ENCODE measurements at regions not wholly inside any gene's neighbourhood (a gene's known extent, or its start where the extent isn't known, plus 50 kb on each side); places are given as distances from the start of the nearest gene placed in this dataset.

DNA sequence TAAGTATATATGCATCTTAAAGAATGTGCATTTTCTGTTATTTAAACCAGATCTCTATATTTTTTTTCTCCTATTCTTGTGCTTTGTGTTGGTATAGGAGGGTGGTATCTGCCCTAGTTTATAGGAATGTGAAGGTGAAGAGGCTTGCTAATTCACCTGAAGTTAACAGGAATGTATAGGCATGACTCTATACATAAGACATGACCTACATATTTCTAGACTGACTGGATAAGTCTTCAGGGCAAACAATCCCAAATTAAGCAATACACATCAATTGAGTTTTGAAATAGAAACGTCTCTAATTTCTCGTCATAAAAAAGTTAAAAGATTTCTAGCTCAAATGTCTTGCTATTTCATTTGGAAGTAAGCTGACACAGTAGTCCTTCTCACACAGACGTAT, 410.0 kb downstream of the DIPK2A start:
- peaks cover 16% of the 10 kb centered on the region for H3K4me1 ChIP-seq
- 63 to 72% methylated on average over 3 of the region's 3 CpGs for WGBS, 2 donors
- no peaks in the 10 kb centered on the region for H3K36me3 ChIP-seq (replicated peaks in 1 of 2; ENCODE audit: insufficient read depth in 1 of 2, low read depth in 2 of 2)
- no peaks in the 10 kb centered on the region for H3K9me3 ChIP-seq
- ATAC-seq (no peak), DNase-seq (no peak)
- intact Hi-C loops (cut with DNase I) = no loop called here
- no peaks in the 10 kb centered on the region for H3K27me3 ChIP-seq
- no peak overlapping the region for H3K4me3 ChIP-seq
- no peak overlapping the region for H3K27ac ChIP-seq
- TF ChIP-seq, protein P1, sequence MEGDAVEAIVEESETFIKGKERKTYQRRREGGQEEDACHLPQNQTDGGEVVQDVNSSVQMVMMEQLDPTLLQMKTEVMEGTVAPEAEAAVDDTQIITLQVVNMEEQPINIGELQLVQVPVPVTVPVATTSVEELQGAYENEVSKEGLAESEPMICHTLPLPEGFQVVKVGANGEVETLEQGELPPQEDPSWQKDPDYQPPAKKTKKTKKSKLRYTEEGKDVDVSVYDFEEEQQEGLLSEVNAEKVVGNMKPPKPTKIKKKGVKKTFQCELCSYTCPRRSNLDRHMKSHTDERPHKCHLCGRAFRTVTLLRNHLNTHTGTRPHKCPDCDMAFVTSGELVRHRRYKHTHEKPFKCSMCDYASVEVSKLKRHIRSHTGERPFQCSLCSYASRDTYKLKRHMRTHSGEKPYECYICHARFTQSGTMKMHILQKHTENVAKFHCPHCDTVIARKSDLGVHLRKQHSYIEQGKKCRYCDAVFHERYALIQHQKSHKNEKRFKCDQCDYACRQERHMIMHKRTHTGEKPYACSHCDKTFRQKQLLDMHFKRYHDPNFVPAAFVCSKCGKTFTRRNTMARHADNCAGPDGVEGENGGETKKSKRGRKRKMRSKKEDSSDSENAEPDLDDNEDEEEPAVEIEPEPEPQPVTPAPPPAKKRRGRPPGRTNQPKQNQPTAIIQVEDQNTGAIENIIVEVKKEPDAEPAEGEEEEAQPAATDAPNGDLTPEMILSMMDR (IDR thresholded peaks at IDR 0.05) = no peak
- TF ChIP-seq POLR2A (IDR thresholded peaks at IDR 0.05) = no peak

DNA sequence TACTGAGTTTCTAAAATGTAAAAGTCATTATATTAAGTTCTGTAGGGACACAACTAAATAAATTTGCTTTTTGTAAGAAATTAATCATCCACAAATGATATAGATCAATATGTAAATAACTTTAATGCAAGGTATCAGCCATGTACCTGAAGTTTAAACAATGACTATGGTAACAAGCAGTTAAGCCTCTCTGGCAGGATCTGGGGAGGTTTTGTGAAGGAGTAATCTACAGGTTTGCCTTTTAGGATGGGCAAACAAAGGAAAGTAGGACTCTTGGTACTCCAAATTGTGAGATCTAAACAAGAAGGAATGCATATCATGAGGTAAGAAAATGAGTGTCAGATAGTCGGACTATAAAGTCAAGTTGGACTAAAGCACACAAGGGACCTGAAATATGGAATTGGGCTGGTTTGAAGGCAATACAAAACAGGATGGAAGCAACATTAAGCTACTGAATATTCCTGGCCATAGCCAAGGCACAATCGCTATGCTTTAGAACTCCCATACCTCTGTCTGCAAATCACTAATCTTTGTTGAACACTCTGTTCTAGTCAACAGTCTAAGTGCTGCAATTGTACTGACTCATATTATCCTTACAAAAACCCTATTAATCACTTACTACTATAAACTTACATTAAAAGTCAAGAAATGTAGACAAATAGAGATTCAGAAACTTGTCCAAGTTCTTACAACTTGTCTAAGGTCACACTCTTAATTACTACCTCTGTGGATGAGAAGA, 412.8 kb downstream of the DIPK2A start:
- ATAC-seq (no peak), DNase-seq (no peak)
- WGBS, 2 donors = 45 to 68% methylated on average over 2 of the region's 2 CpGs
- Histone ChIP-seq H3K36me3 (replicated peaks in 1 of 2; ENCODE audit: insufficient read depth in 1 of 2, low read depth in 2 of 2) (no peaks in the 10 kb centered on the region), H3K27me3 (no peaks in the 10 kb centered on the region), H3K9me3 (no peaks in the 10 kb centered on the region), H3K27ac (peak overlapping the region in 1 of 4 donors; percentile 25), H3K4me1 (peaks cover 16% of the 10 kb centered on the region), H3K4me3 (no peak overlapping the region)
- TF ChIP-seq, protein P1 (IDR thresholded peaks at IDR 0.05) = no peak
- TF ChIP-seq POLR2A (IDR thresholded peaks at IDR 0.05) = no peak
- intact Hi-C loops (cut with DNase I) = no loop called here

DNA sequence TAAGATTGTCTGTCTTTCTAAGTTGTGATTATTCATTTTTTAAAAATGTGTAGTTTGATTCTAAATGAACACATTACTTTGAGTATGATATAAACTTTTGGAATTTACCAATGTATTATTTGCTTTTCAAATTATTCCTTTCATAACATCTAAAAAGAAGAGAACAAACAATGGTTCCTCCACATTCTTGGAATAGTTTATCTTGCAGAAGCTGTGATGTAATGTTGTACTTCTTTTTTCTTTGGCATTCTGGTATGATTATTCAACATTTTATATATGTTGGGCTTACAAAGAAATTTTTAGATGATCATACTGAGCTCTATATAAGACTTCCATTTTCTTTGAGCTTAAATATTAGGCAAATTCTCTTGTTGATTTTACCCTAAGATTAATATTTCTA, 419.2 kb downstream of the DIPK2A start:
- intact Hi-C loops (cut with DNase I) = no loop called here
- no peaks in the 10 kb centered on the region for H3K9me3 ChIP-seq
- ATAC-seq (no peak), DNase-seq (no peak)
- H3K27me3 ChIP-seq = no peaks in the 10 kb centered on the region
- no peaks in the 10 kb centered on the region for H3K4me1 ChIP-seq
- no peak overlapping the region for H3K27ac ChIP-seq
- TF ChIP-seq, protein P1 (IDR thresholded peaks at IDR 0.05) = no peak
- TF ChIP-seq POLR2A (IDR thresholded peaks at IDR 0.05) = no peak
- H3K4me3 ChIP-seq = no peak overlapping the region
- no peaks in the 10 kb centered on the region for H3K36me3 ChIP-seq (replicated peaks in 1 of 2; ENCODE audit: insufficient read depth in 1 of 2, low read depth in 2 of 2)

DNA sequence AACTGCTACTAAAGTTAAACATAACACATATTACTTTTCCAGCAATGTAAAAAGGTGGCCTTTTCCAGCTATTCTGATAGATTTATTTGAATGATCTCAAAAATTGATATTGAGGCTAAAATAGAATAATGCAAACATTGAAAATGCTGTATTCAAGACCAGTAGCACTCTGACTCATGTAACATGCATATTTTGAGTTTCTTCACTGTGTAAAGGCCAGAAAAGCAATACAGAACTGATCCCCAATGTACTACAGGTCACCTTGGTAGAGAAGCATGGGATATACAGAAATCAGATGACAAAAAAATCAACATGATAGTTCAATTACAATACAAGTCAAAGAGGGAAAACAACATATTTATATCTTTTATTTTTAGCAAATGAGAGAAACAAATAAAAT, 419.6 kb downstream of the DIPK2A start:
- Histone ChIP-seq H3K4me3 (no peak overlapping the region), H3K4me1 (no peaks in the 10 kb centered on the region), H3K27ac (no peak overlapping the region), H3K27me3 (no peaks in the 10 kb centered on the region), H3K9me3 (no peaks in the 10 kb centered on the region), H3K36me3 (replicated peaks in 1 of 2; ENCODE audit: insufficient read depth in 1 of 2, low read depth in 2 of 2) (no peaks in the 10 kb centered on the region)
- TF ChIP-seq, protein P1 (IDR thresholded peaks at IDR 0.05) = no peak
- no peak for TF ChIP-seq POLR2A (IDR thresholded peaks at IDR 0.05)
- ATAC-seq (no peak), DNase-seq (no peak)
- intact Hi-C loops (cut with DNase I) = no loop called here

DNA sequence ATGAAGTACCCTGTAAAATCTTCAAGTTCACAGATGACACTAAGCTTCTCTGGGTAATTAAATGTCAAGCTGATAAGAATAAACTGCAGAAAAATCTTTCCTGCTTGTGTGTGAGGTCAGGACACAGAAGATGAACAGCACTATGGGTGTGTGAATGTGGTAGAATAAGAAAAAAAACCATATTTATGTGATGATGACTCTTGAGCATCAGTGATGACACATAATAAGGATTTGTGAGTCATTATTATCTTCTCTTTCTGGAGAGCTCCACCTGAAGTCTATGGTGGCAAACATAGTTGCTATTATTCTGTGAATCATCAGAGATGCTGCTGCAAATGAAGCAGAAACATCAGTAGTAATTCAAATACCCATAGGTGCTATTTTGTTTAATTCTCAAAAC, 422.4 kb downstream of the DIPK2A start:
- H3K27me3 ChIP-seq = no peaks in the 10 kb centered on the region
- H3K4me1 ChIP-seq = no peaks in the 10 kb centered on the region
- intact Hi-C loops (cut with DNase I) = no loop called here
- peaks cover 0 to 1% (median 0%) of the 10 kb centered on the region in 3 donors for H3K9me3 ChIP-seq
- ATAC-seq (no peak), DNase-seq (no peak)
- H3K4me3 ChIP-seq = no peak overlapping the region
- no peak overlapping the region for H3K27ac ChIP-seq
- TF ChIP-seq, protein P1 (IDR thresholded peaks at IDR 0.05) = no peak
- no peak for TF ChIP-seq POLR2A (IDR thresholded peaks at IDR 0.05)
- no peaks in the 10 kb centered on the region for H3K36me3 ChIP-seq (replicated peaks in 1 of 2; ENCODE audit: insufficient read depth in 1 of 2, low read depth in 2 of 2)

Measured in body of pancreas (tissue), 4 donors.